Mesothelial cell of epicardium (in vitro differentiated cells): ENCODE measurements at regions not wholly inside any gene's neighbourhood (a gene's known extent, or its start where the extent isn't known, plus 50 kb on each side); places are given as distances from the start of the nearest gene placed in this dataset.

ENCODE experiments used
- DNase-seq, 2 experiments: peaks; one replicate each; pipeline ENCODE4 v3.0.0; 2021; ENCODE audit warnings: low spot score in 2 of 2; ENCODE audit not compliant: unreplicated experiment in 2 of 2
- H3K27ac Mint-ChIP-seq: 2 replicates; pipeline ENCODE4 v1.8.0; 2021; ENCODE audit warnings: mixed read lengths
- H3K27me3 Mint-ChIP-seq: 2 replicates; pipeline ENCODE4 v1.8.0; 2021; ENCODE audit warnings: low read depth, mixed read lengths
- H3K36me3 Mint-ChIP-seq: 2 replicates; pipeline ENCODE4 v1.8.0; 2021; ENCODE audit warnings: mixed read lengths
- H3K4me1 Mint-ChIP-seq: 2 replicates; pipeline ENCODE4 v1.8.0; 2021; ENCODE audit warnings: mixed read lengths
- H3K4me3 Mint-ChIP-seq: 2 replicates; pipeline ENCODE4 v1.8.0; 2021; ENCODE audit warnings: mild to moderate bottlenecking, moderate library complexity, mixed read lengths
- H3K9me3 Mint-ChIP-seq: 2 replicates; pipeline ENCODE4 v1.8.0; 2021; ENCODE audit warnings: mixed read lengths
- TF ChIP-seq, protein P1 (sequence below): fragments of 200-600 bp; sonication (generic); IDR thresholded peaks from one replicate; pipeline ENCODE4 v1.5.0; 2021; ENCODE audit warnings: antibody characterized with exemption; ENCODE audit not compliant: unreplicated experiment

DNA sequence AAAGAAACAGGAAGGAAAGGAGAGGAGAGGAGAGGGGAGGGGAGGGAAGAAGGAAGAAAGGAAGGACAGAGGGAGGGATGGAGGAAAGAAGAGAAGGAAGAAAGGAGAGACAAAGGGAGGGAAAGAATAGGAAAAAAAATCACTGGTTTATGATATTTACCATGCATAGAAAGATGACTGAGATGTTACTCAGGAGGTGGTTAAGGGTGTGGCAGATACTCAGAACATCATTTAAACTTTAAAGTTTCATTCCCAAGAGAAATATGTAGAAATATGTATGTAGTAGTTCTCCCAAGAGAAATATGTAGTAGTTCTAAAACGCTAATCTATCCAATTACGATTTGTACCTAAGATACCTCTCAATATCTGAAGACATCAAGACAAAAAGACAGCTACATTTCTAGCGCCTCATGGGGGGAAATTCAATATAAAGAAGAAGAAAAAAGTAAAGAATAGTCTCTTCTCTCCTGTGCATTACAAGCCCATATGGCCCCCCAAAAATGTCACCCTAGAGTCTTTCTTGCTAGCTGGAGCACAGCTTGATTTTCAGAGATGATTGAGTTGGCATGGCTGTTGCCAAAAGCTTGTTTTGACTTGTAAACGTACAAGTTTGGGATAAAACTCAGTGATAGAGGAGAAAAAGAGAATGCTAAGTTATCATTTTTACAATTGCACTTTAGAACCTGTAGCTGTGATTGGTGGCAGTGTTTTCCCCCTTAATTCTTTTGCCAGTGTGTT is 539.2 kb downstream of the CDH26 start:
- TF ChIP-seq, protein P1, sequence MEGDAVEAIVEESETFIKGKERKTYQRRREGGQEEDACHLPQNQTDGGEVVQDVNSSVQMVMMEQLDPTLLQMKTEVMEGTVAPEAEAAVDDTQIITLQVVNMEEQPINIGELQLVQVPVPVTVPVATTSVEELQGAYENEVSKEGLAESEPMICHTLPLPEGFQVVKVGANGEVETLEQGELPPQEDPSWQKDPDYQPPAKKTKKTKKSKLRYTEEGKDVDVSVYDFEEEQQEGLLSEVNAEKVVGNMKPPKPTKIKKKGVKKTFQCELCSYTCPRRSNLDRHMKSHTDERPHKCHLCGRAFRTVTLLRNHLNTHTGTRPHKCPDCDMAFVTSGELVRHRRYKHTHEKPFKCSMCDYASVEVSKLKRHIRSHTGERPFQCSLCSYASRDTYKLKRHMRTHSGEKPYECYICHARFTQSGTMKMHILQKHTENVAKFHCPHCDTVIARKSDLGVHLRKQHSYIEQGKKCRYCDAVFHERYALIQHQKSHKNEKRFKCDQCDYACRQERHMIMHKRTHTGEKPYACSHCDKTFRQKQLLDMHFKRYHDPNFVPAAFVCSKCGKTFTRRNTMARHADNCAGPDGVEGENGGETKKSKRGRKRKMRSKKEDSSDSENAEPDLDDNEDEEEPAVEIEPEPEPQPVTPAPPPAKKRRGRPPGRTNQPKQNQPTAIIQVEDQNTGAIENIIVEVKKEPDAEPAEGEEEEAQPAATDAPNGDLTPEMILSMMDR = no peak
- DNase-seq = no peak
- Mint-ChIP-seq H3K27ac (no peak overlapping the region), H3K4me1 (no peaks in the 10 kb centered on the region), H3K9me3 (no peaks in the 10 kb centered on the region), H3K36me3 (no peaks in the 10 kb centered on the region), H3K27me3 (no peaks in the 10 kb centered on the region), H3K4me3 (no peak overlapping the region)

- TF ChIP-seq, protein P1 = no peak
- Mint-ChIP-seq H3K9me3 (no peaks in the 10 kb centered on the region), H3K4me1 (no peaks in the 10 kb centered on the region), H3K4me3 (no peak overlapping the region), H3K36me3 (no peaks in the 10 kb centered on the region), H3K27ac (no peak overlapping the region), H3K27me3 (no peaks in the 10 kb centered on the region)
- no peak for DNase-seq
Observed at GRCh38 chr20:60500038-60500701, 541.9 kb downstream of the CDH26 start.

DNA sequence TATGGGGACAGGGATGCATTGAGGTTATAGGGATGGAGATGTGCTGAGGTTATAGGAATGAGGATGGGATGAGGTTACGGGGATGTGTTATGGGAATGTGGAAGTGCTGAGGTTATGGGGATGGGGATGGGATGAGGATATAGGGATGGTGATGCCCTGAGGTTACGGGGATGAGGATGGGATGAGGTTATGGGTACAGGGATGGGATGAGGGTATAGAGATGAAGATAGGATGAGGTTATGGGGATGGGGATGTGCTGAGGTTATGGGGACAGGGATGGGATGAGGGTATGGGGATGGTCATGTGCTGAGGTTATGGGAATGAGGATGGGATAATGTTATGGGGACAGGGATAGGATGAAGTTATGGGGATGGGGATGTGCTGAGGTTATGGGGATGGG is 542.8 kb downstream of the CDH26 start:
- no peak for DNase-seq
- Mint-ChIP-seq H3K36me3 (no peaks in the 10 kb centered on the region), H3K27ac (no peak overlapping the region), H3K9me3 (no peaks in the 10 kb centered on the region), H3K4me3 (no peak overlapping the region), H3K4me1 (no peaks in the 10 kb centered on the region), H3K27me3 (no peaks in the 10 kb centered on the region)
- TF ChIP-seq, protein P1 = no peak

DNA sequence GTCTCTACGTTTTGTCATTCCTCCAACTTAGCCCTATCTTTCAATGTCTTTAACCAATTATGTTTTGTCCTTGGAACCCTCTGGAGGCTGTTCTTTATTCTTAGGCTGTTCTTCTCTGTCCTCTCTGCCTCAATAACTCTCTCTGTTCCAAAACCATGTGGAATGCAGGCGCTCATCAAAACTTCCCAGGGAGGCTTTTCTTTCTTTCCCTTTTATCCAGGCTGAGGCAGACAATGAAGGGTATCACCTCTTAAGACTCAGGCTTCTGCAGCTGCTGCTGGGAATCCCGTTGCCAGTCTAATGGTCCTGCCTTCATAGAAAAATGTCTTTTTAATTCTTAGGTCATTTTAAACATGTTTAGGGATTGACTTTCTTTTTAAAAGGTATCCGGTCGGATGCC is 544.7 kb downstream of the CDH26 start:
- no peaks in the 10 kb centered on the region for H3K36me3 Mint-ChIP-seq
- DNase-seq = no peak
- H3K4me1 Mint-ChIP-seq = no peaks in the 10 kb centered on the region
- no peak overlapping the region for H3K4me3 Mint-ChIP-seq
- H3K27ac Mint-ChIP-seq = no peak overlapping the region
- peaks cover 2% of the 10 kb centered on the region for H3K27me3 Mint-ChIP-seq
- TF ChIP-seq, protein P1 = no peak
- H3K9me3 Mint-ChIP-seq = no peaks in the 10 kb centered on the region

DNA sequence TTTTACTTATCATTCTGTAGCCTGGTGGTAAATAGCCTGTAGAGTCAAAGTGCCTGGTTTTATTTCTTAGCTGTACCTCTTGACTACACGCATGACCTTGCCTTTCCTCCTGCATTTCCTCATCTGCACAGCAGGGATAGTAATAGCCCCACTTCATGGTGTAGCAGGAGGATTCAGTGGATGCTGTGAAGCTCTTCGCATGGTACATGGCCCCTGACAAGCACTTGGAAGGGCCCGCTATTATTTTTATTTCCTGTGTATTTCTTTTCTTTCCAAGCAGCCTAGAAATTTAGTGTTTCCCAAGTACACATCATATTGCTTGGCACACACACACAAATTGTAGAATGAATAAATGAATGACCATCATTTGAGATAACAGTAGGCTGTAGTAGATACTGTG is 547.2 kb downstream of the CDH26 start:
- TF ChIP-seq, protein P1 = no peak
- no peaks in the 10 kb centered on the region for H3K4me1 Mint-ChIP-seq
- H3K36me3 Mint-ChIP-seq = no peaks in the 10 kb centered on the region
- DNase-seq = no peak
- peaks cover 7% of the 10 kb centered on the region for H3K27me3 Mint-ChIP-seq
- H3K4me3 Mint-ChIP-seq = no peak overlapping the region
- H3K9me3 Mint-ChIP-seq = no peaks in the 10 kb centered on the region
- H3K27ac Mint-ChIP-seq = no peak overlapping the region
